ENCODE measurements at regions not wholly inside any gene's neighbourhood (a gene's known extent, or its start where the extent isn't known, plus 50 kb on each side); places are given as distances from the start of the nearest gene placed in this dataset.

- no peak for TF ChIP-seq POLR2A (IDR thresholded peaks at IDR 0.05)
- no peak for TF ChIP-seq CTCF (IDR thresholded peaks at IDR 0.05)
Measured at GRCh38 chr7:85570898-85571297, 384.0 kb upstream of the SEMA3D start.

Data from esophagus squamous epithelium (tissue), 4 donors.